GM12874 (cell line): ENCODE measurements at regions not wholly inside any gene's neighbourhood (a gene's known extent, or its start where the extent isn't known, plus 50 kb on each side); places are given as distances from the start of the nearest gene placed in this dataset.

Source experiments
- TF ChIP-seq, protein P1 (sequence below): IDR thresholded peaks from 2 replicates; pipeline ENCODE4 v1.5.1; 2011; ENCODE audit warnings: low read depth, mild to moderate bottlenecking, control low read depth, low read length, moderate library complexity; ENCODE audit not compliant: insufficient read depth

DNA sequence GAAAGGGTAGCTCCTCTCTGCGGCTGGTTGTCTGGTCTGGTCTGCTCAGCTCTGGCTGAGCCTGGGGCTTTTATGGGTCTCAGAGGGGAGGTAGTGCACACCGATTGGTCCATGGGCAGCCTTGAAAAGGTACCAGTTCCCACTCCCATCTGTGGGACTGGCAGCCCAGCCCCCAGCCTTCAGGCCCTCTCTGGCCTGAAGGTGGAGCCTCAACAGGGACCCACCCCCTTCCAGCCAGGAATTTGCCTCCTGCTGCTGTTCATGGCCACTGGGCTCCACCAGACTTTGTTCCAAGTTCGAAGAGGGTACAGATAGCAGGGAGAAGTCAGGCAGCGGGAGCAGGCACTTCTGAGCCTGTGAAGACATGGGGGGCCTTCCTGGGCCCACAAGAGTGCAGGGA is 165.3 kb upstream of the SLC27A6 start:
- TF ChIP-seq, protein P1, sequence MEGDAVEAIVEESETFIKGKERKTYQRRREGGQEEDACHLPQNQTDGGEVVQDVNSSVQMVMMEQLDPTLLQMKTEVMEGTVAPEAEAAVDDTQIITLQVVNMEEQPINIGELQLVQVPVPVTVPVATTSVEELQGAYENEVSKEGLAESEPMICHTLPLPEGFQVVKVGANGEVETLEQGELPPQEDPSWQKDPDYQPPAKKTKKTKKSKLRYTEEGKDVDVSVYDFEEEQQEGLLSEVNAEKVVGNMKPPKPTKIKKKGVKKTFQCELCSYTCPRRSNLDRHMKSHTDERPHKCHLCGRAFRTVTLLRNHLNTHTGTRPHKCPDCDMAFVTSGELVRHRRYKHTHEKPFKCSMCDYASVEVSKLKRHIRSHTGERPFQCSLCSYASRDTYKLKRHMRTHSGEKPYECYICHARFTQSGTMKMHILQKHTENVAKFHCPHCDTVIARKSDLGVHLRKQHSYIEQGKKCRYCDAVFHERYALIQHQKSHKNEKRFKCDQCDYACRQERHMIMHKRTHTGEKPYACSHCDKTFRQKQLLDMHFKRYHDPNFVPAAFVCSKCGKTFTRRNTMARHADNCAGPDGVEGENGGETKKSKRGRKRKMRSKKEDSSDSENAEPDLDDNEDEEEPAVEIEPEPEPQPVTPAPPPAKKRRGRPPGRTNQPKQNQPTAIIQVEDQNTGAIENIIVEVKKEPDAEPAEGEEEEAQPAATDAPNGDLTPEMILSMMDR = no peak

DNA sequence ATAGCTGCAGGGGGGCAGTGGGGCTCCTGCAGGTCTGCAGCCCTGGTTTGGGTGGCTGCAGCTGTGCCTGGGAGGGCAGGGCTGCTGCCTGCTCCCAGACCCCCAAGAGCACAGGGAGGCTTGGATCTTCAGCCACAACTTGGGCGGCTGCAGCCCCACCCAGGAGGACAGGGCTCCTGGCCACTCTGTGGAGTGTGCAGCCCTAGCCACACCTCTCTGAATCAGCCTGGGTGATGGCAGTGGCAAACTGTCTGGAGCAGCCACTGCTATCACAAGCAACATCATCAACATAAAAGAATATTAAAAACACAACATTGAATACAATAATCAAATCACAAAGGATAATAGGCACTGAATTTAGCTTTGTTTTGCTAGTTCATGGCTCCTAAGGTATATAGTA is 164.9 kb upstream of the SLC27A6 start:
- TF ChIP-seq, protein P1 = no peak

DNA sequence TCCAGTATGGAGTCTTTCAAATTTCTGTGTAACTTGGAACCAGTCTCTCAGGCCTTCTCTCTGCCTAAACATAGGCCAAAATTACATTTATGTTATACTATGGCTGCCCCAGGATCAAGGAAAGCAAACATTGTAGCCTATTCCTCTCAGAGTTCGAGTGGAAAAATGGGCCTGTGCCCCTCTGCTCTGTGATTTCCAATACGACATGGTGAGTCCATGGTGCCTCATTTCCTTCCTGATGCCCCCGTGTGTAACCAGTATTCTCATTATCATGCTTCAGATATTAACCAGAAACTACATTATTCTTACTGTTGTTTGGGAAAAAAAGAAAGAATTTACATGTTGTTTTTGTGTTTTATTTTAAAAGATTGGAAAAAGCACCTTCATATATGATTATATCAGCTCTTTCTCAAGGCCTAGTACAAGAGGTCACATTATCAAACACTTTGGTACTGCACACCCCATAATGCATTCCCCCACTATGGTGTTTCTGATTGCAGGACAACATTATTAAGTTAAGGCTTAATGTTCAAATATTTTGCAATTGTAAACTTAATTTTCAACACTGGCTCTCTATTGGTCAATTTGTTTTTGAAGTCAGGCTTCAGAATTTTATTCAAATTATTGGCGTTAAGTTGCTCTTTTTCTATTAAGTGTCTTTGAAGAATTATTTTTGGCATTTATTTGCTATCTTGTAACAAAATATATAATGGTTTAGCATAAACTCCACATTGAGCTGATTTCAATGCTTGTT is 151.8 kb upstream of the SLC27A6 start:
- TF ChIP-seq, protein P1 = no peak

DNA sequence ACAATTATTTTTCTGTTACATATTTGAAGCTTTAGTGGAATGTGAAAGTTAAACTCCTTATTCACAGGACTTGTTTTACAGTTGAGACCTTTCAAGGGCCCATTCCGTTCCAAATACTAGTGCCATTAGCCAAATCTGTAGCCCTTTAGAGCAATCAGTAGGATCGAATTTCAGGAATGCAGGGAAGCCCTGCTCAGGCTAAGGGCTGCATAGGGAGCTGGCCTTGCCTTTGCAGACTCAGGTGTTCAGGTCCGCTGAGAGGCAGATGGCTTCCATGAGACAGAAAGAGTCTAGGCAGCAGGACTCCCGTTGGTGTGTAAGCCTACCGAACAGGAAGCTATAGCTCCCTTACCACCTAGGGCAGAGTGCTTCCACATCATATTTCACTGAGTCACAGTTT is 150.1 kb upstream of the SLC27A6 start:
- TF ChIP-seq, protein P1 = no peak

DNA sequence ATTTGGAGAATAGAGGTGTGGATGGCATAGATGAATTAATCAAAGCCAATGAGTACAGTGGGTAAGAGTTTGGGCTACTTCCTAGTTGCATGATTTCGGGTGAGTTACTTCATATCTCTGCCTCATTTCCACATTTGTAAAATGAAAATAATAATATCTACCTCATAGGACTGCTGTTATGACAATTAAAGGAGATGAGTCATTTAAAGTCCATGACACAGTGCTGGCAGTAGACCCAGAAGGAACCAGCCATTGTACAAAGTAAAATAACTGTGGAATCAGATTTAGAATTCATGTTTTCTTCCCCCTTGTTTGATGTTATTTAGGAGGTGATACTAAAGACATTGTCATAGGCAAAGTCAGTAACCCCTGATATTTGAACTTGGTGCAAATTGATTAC is 139.5 kb upstream of the SLC27A6 start:
- TF ChIP-seq, protein P1 = no peak

DNA sequence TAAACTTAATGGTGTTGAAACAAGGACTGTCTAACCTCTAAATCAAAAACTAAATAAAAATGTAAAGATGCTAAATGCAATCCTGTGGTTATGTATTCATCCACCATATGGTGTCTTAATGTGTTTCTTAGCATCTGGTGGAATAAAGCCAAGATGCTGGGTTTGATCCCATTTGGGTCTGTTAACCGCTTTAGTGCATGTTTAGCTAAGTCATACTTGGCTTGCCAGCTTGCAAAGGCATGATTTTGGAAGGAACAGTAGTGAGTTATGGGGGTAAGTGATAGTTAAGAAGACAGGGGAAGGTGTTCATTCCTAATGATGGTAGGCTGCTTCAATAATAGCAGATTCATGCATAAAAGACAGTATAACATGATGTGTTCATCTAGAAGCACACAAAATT is 139.0 kb upstream of the SLC27A6 start:
- TF ChIP-seq, protein P1 = no peak

DNA sequence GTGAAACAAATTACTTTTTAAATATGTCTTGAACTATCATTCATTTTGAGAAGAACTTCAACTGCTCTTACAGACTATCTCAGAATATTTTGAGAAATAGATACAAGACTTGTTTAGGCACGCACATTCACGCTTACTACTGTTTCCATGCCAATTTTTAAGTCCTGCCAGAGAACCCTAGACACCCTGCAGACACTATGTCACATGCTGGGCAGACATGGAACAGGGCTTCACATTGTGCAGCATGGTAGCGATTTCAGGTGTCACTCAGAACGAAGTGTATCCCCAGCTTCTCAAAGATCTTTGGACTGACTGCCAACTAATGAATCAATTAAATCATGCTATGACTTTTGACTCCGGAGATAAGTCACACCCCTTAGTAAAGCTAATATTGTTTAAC is 128.7 kb upstream of the SLC27A6 start:
- TF ChIP-seq, protein P1 = no peak
